ENCODE measurements at regions not wholly inside any gene's neighbourhood (a gene's known extent, or its start where the extent isn't known, plus 50 kb on each side); places are given as distances from the start of the nearest gene placed in this dataset.

- Histone ChIP-seq H3K4me2 (replicated peaks; ENCODE audit: extremely low read depth, low read length, poor library complexity, severe bottlenecking) (no peak overlapping the region), H3K36me3 (replicated peaks in 1 of 2; ENCODE audit: control insufficient read depth in 1 of 2, insufficient read depth in 2 of 2, low read length in 2 of 2) (no peaks in the 10 kb centered on the region), H4K20me1 (ENCODE audit: insufficient read depth, low read length) (no peaks in the 10 kb centered on the region), H3K4me3 (replicated peaks in 1 of 3; ENCODE audit: low read depth in 2 of 3, low read length in 3 of 3) (no peak overlapping the region), H3K9ac (ENCODE audit: insufficient read depth, low read length, poor library complexity, severe bottlenecking) (no peak overlapping the region), H3K27me3 (ENCODE audit: control insufficient read depth in 2 of 2, insufficient read depth in 2 of 2, low read length in 2 of 2) (no peaks in the 10 kb centered on the region), H3K9me3 (replicated peaks in 1 of 2; ENCODE audit: control insufficient read depth in 1 of 2, insufficient read depth in 1 of 2, low read length in 2 of 2) (no peaks in the 10 kb centered on the region), H3K79me2 (ENCODE audit: insufficient read depth, low read length) (no peaks in the 10 kb centered on the region), H3K4me1 (ENCODE audit: control insufficient read depth in 1 of 2, insufficient read depth in 2 of 2, low read length in 2 of 2) (no peaks in the 10 kb centered on the region), H2AFZ (ENCODE audit: insufficient read depth, low read depth, low read length, poor library complexity, severe bottlenecking) (no peak overlapping the region), H3K27ac (ENCODE audit: low read depth in 1 of 2, low read length in 2 of 2) (no peak overlapping the region)
- peaks cover 0 to 3% (median 0%) of the 10 kb centered on the region in 7 donors for H3K9me3 Mint-ChIP-seq
- no peak overlapping the region for H3K4me3 Mint-ChIP-seq
- H3K36me3 Mint-ChIP-seq = no peaks in the 10 kb centered on the region
- DNase-seq = no peak
- peaks cover 0 to 4% (median 0%) of the 10 kb centered on the region in 3 donors for H3K27me3 Mint-ChIP-seq (ENCODE audit: low read depth in 3 of 3)
- no peak overlapping the region for H3K27ac Mint-ChIP-seq
- intact Hi-C loops (cut with micrococcal nuclease) = no loop called here
- no peaks in the 10 kb centered on the region for H3K4me1 Mint-ChIP-seq
- 94% methylated on average over 24 of the region's 26 CpGs for WGBS (ENCODE audit: insufficient coverage)
- TF ChIP-seq CTCF (IDR thresholded peaks at IDR 0.05) = no peak
Measured at GRCh38 chr6:167567142-167568033, 242.5 kb downstream of the TTLL2 start.

GRCh38 chr6:167568407-167569024 is 243.6 kb downstream of the TTLL2 start:
- Histone ChIP-seq H3K27ac (ENCODE audit: low read depth in 1 of 2, low read length in 2 of 2) (no peak overlapping the region), H2AFZ (ENCODE audit: insufficient read depth, low read depth, low read length, poor library complexity, severe bottlenecking) (no peak overlapping the region), H3K79me2 (ENCODE audit: insufficient read depth, low read length) (no peaks in the 10 kb centered on the region), H3K36me3 (replicated peaks in 1 of 2; ENCODE audit: control insufficient read depth in 1 of 2, insufficient read depth in 2 of 2, low read length in 2 of 2) (no peaks in the 10 kb centered on the region), H3K4me1 (ENCODE audit: control insufficient read depth in 1 of 2, insufficient read depth in 2 of 2, low read length in 2 of 2) (no peaks in the 10 kb centered on the region), H4K20me1 (ENCODE audit: insufficient read depth, low read length) (no peaks in the 10 kb centered on the region), H3K4me3 (replicated peaks in 1 of 3; ENCODE audit: low read depth in 2 of 3, low read length in 3 of 3) (no peak overlapping the region), H3K9me3 (replicated peaks in 1 of 2; ENCODE audit: control insufficient read depth in 1 of 2, insufficient read depth in 1 of 2, low read length in 2 of 2) (no peaks in the 10 kb centered on the region), H3K9ac (ENCODE audit: insufficient read depth, low read length, poor library complexity, severe bottlenecking) (no peak overlapping the region), H3K27me3 (ENCODE audit: control insufficient read depth in 2 of 2, insufficient read depth in 2 of 2, low read length in 2 of 2) (no peaks in the 10 kb centered on the region), H3K4me2 (replicated peaks; ENCODE audit: extremely low read depth, low read length, poor library complexity, severe bottlenecking) (no peak overlapping the region)
- WGBS (ENCODE audit: insufficient coverage) = 93% methylated on average over 10 of the region's 18 CpGs
- Mint-ChIP-seq H3K36me3 (no peaks in the 10 kb centered on the region), H3K4me3 (no peak overlapping the region), H3K4me1 (no peaks in the 10 kb centered on the region), H3K27ac (no peak overlapping the region), H3K27me3 (ENCODE audit: low read depth in 3 of 3) (peaks cover 0 to 6% (median 0%) of the 10 kb centered on the region in 3 donors), H3K9me3 (peaks cover 0 to 2% (median 0%) of the 10 kb centered on the region in 7 donors)
- intact Hi-C loops (cut with micrococcal nuclease) = no loop called here
- DNase-seq = no peak
- TF ChIP-seq CTCF (IDR thresholded peaks at IDR 0.05) = no peak

Data from CD14-positive monocyte (primary cell).